ENCODE measurements at regions not wholly inside any gene's neighbourhood (a gene's known extent, or its start where the extent isn't known, plus 50 kb on each side); places are given as distances from the start of the nearest gene placed in this dataset.

- TF ChIP-seq JUN (IDR thresholded peaks at IDR 0.05; ENCODE audit: borderline replicate concordance, insufficient read depth, insufficient read length, low read depth): no peak
- TF ChIP-seq POLR2AphosphoS5 (IDR thresholded peaks at IDR 0.05; ENCODE audit: insufficient read depth, low read depth, low read length): no peak
- TF ChIP-seq CTCF (IDR thresholded peaks at IDR 0.05; ENCODE audit: extremely low read depth in 1 of 2, insufficient read depth in 1 of 2, low read depth in 1 of 2, low read length in 2 of 2): no peak
- TF ChIP-seq POLR2A (IDR thresholded peaks at IDR 0.05; ENCODE audit: low read depth, low read length): no peak
- TF ChIP-seq EZH2 (IDR thresholded peaks at IDR 0.05; ENCODE audit: borderline replicate concordance, low read depth, low read length, severe bottlenecking): no peak
- no peak for TF ChIP-seq FOS (IDR thresholded peaks at IDR 0.05; ENCODE audit: borderline replicate concordance, insufficient read depth, low read length)
These were observed 303.3 kb downstream of the ARRDC4 start for GRCh38 chr15:98263787-98264186.
